ENCODE measurements at regions not wholly inside any gene's neighbourhood (a gene's known extent, or its start where the extent isn't known, plus 50 kb on each side); places are given as distances from the start of the nearest gene placed in this dataset.

GRCh38 chr5:167570431-167570830 is 721.0 kb upstream of the WWC1 start:
- Histone ChIP-seq H3K9me3 (ENCODE audit: low read depth) (no peaks in the 10 kb centered on the region), H3K4me2 (no peak overlapping the region), H4K20me1 (ENCODE audit: insufficient read depth, poor library complexity, severe bottlenecking) (no peaks in the 10 kb centered on the region), H3K79me2 (no peaks in the 10 kb centered on the region), H3K27me3 (peaks cover 31% of the 10 kb centered on the region), H3K27ac (no peak overlapping the region), H3K36me3 (replicated peaks; ENCODE audit: insufficient read depth, low read depth) (no peaks in the 10 kb centered on the region), H2AFZ (no peak overlapping the region), H3K4me3 (no peak overlapping the region), H3K4me1 (ENCODE audit: insufficient read depth) (no peaks in the 10 kb centered on the region), H3K9me2 (replicated peaks; ENCODE audit: insufficient read depth) (no peaks in the 10 kb centered on the region)
- 64% methylated on average over 5 of the region's 5 CpGs for WGBS (ENCODE audit: low lambda C conversion rate, missing lambda C conversion rate)
- TF ChIP-seq EZH2phosphoT487 (IDR thresholded peaks at IDR 0.05; ENCODE audit: low read depth, severe bottlenecking, unreplicated experiment) = no peak
- no peak for DNase-seq (ENCODE audit: low spot score)

- 74% methylated on average over 3 of the region's 3 CpGs for WGBS (ENCODE audit: low lambda C conversion rate, missing lambda C conversion rate)
- H3K27me3 ChIP-seq = peaks cover 45% of the 10 kb centered on the region
- H3K9me3 ChIP-seq (ENCODE audit: low read depth) = no peaks in the 10 kb centered on the region
These were observed 719.6 kb upstream of the WWC1 start for GRCh38 chr5:167571824-167572223.

GRCh38 chr5:167573370-167574127 is 717.9 kb upstream of the WWC1 start:
- H3K9me3 ChIP-seq (ENCODE audit: low read depth) = no peaks in the 10 kb centered on the region
- H3K79me2 ChIP-seq = no peaks in the 10 kb centered on the region
- no peaks in the 10 kb centered on the region for H3K9me2 ChIP-seq (replicated peaks; ENCODE audit: insufficient read depth)
- WGBS (ENCODE audit: low lambda C conversion rate, missing lambda C conversion rate) = under 1% methylated on average over 21 of the region's 23 CpGs
- peak overlapping the region; percentile 69 for H3K4me2 ChIP-seq
- peaks cover 53% of the 10 kb centered on the region for H3K27me3 ChIP-seq
- peak overlapping the region; percentile 23 for H3K27ac ChIP-seq
- TF ChIP-seq CTCF (IDR thresholded peaks at IDR 0.05; ENCODE audit: poor library complexity) = peak; percentile 14
- TF ChIP-seq EZH2 (IDR thresholded peaks at IDR 0.05; ENCODE audit: borderline replicate concordance) = no peak
- H2AFZ ChIP-seq = peak overlapping the region; percentile 34
- H3K36me3 ChIP-seq (replicated peaks; ENCODE audit: insufficient read depth, low read depth) = no peaks in the 10 kb centered on the region
- peak overlapping the region; percentile 32 for H3K4me3 ChIP-seq
- DNase-seq (ENCODE audit: low spot score) = peak; percentile 53
- no peaks in the 10 kb centered on the region for H4K20me1 ChIP-seq (ENCODE audit: insufficient read depth, poor library complexity, severe bottlenecking)
- no peaks in the 10 kb centered on the region for H3K4me1 ChIP-seq (ENCODE audit: insufficient read depth)

More at GRCh38 chr5:167571824-167572223, 719.6 kb upstream of the WWC1 start:
- no peak for DNase-seq (ENCODE audit: low spot score)
- Histone ChIP-seq H3K36me3 (replicated peaks; ENCODE audit: insufficient read depth, low read depth) (no peaks in the 10 kb centered on the region), H4K20me1 (ENCODE audit: insufficient read depth, poor library complexity, severe bottlenecking) (no peaks in the 10 kb centered on the region), H3K4me1 (ENCODE audit: insufficient read depth) (no peaks in the 10 kb centered on the region), H3K4me2 (no peak overlapping the region), H3K9me2 (replicated peaks; ENCODE audit: insufficient read depth) (no peaks in the 10 kb centered on the region), H3K27ac (no peak overlapping the region), H3K4me3 (no peak overlapping the region), H2AFZ (no peak overlapping the region), H3K79me2 (no peaks in the 10 kb centered on the region)
- TF ChIP-seq EZH2phosphoT487 (IDR thresholded peaks at IDR 0.05; ENCODE audit: low read depth, severe bottlenecking, unreplicated experiment) (no peak), CTCF (IDR thresholded peaks at IDR 0.05; ENCODE audit: poor library complexity) (no peak), EZH2 (IDR thresholded peaks at IDR 0.05; ENCODE audit: borderline replicate concordance) (no peak)

- Histone ChIP-seq H3K79me2 (no peaks in the 10 kb centered on the region), H3K27me3 (peaks cover 53% of the 10 kb centered on the region), H3K4me3 (peak overlapping the region; percentile 32), H3K4me1 (ENCODE audit: insufficient read depth) (no peaks in the 10 kb centered on the region), H3K4me2 (peak overlapping the region; percentile 69), H2AFZ (no peak overlapping the region), H3K9me2 (replicated peaks; ENCODE audit: insufficient read depth) (no peaks in the 10 kb centered on the region), H4K20me1 (ENCODE audit: insufficient read depth, poor library complexity, severe bottlenecking) (no peaks in the 10 kb centered on the region), H3K27ac (no peak overlapping the region), H3K36me3 (replicated peaks; ENCODE audit: insufficient read depth, low read depth) (no peaks in the 10 kb centered on the region), H3K9me3 (ENCODE audit: low read depth) (no peaks in the 10 kb centered on the region)
- no peak for DNase-seq (ENCODE audit: low spot score)
- TF ChIP-seq EZH2 (IDR thresholded peaks at IDR 0.05; ENCODE audit: borderline replicate concordance) = no peak
- TF ChIP-seq EZH2phosphoT487 (IDR thresholded peaks at IDR 0.05; ENCODE audit: low read depth, severe bottlenecking, unreplicated experiment) = no peak
- no peak for TF ChIP-seq CTCF (IDR thresholded peaks at IDR 0.05; ENCODE audit: poor library complexity)
- 37% methylated on average over 7 of the region's 7 CpGs for WGBS (ENCODE audit: low lambda C conversion rate, missing lambda C conversion rate)
These were observed 717.0 kb upstream of the WWC1 start for GRCh38 chr5:167574464-167574863.

All from hepatocyte (in vitro differentiated cells).